Muscle layer of duodenum (tissue), 2 donors: ENCODE measurements at regions not wholly inside any gene's neighbourhood (a gene's known extent, or its start where the extent isn't known, plus 50 kb on each side); places are given as distances from the start of the nearest gene placed in this dataset.

Experiments used
- H3K27ac ChIP-seq: one replicate; pipeline ENCODE4 v1.7.0; 2013; ENCODE audit warnings: mild to moderate bottlenecking, low read length
- H3K27me3 ChIP-seq: one replicate; pipeline ENCODE4 v1.7.0; 2013; ENCODE audit warnings: low read depth, mild to moderate bottlenecking, control low read depth, low read length
- H3K36me3 ChIP-seq, 2 donors: one replicate each; pipeline ENCODE4 v1.7.0; 2013; ENCODE audit warnings: low read length in 2 of 2, control low read depth in 1 of 2, mild to moderate bottlenecking in 1 of 2; ENCODE audit not compliant: insufficient read depth in 2 of 2, control insufficient read depth in 1 of 2
- H3K4me1 ChIP-seq, 2 donors: one replicate each; pipeline ENCODE4 v1.7.0; 2013; ENCODE audit warnings: low read length in 2 of 2, mild to moderate bottlenecking in 2 of 2, control low read depth in 1 of 2, moderate library complexity in 1 of 2; ENCODE audit not compliant: insufficient read depth in 2 of 2, control insufficient read depth in 1 of 2
- H3K4me3 ChIP-seq, 2 donors: one replicate each; pipeline ENCODE4 v1.7.0; 2013; ENCODE audit warnings: low read length in 2 of 2, low read depth in 1 of 2, mild to moderate bottlenecking in 1 of 2
- H3K9me3 ChIP-seq, 2 donors: one replicate each; pipeline ENCODE4 v1.7.0; 2013; ENCODE audit warnings: low read length in 2 of 2, control low read depth in 1 of 2, mild to moderate bottlenecking in 1 of 2; ENCODE audit not compliant: control insufficient read depth in 1 of 2
- donor health status: healthy.

DNA sequence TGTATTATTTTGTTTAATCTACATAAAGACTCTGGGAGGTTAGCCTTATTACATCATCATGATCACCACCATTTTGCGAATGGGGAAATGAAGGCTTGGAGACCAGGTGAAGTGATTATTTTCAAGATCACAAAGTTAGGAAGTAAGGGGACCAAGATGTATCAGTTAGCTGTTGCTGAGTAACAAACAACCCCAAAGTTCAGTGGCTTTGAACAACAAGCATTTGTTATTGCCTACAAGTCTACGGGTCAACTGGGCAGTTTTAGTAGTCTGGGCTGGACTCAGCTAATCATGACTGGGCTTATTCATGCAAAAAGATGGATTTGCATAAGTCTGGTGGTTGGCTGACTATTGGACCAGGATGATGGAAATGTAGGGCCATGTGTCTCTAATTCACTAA is 389.2 kb downstream of the MIAT start:
- peaks cover 0 to 4% of the 10 kb centered on the region in 2 donors for H3K9me3 ChIP-seq
- no peak overlapping the region for H3K4me3 ChIP-seq
- no peaks in the 10 kb centered on the region for H3K4me1 ChIP-seq
- H3K27ac ChIP-seq = no peak overlapping the region
- H3K27me3 ChIP-seq = no peaks in the 10 kb centered on the region
- no peaks in the 10 kb centered on the region for H3K36me3 ChIP-seq

GRCh38 chr22:27050771-27051170 is 393.4 kb downstream of the MIAT start:
- H3K27me3 ChIP-seq = no peaks in the 10 kb centered on the region
- no peak overlapping the region for H3K27ac ChIP-seq
- no peaks in the 10 kb centered on the region for H3K36me3 ChIP-seq
- no peak overlapping the region for H3K4me3 ChIP-seq
- H3K9me3 ChIP-seq = peaks cover 0 to 4% of the 10 kb centered on the region in 2 donors
- no peaks in the 10 kb centered on the region for H3K4me1 ChIP-seq

GRCh38 chr22:27051407-27051806 is 394.0 kb downstream of the MIAT start:
- H3K27me3 ChIP-seq = no peaks in the 10 kb centered on the region
- H3K4me3 ChIP-seq = no peak overlapping the region
- no peaks in the 10 kb centered on the region for H3K36me3 ChIP-seq
- H3K27ac ChIP-seq = no peak overlapping the region
- peaks cover 0 to 4% of the 10 kb centered on the region in 2 donors for H3K9me3 ChIP-seq
- no peaks in the 10 kb centered on the region for H3K4me1 ChIP-seq

GRCh38 chr22:27057717-27058116 is 400.3 kb downstream of the MIAT start:
- no peaks in the 10 kb centered on the region for H3K4me1 ChIP-seq
- H3K27ac ChIP-seq = no peak overlapping the region
- H3K27me3 ChIP-seq = no peaks in the 10 kb centered on the region
- H3K4me3 ChIP-seq = no peak overlapping the region
- H3K9me3 ChIP-seq = no peaks in the 10 kb centered on the region
- H3K36me3 ChIP-seq = no peaks in the 10 kb centered on the region

DNA sequence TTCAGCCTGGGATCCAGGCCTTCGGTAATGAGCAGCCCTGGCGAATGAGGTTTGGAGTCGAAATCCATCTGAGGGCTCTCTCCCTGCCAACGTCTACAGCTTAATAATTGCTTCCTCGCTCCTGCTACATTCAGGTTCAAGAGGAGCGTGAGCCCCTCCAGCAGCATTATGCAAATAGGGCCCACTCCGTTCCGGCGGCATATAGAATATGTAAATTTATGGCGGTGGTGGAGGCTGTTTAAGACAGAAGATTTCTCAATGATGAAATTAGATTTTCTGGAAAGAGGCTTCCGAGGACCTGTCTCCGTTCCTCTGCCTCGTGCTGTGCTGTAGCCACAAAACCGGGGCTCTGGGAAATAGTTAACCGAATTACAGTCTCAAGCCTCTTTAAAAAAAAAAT is 402.8 kb downstream of the MIAT start:
- H3K4me1 ChIP-seq = no peaks in the 10 kb centered on the region
- no peaks in the 10 kb centered on the region for H3K9me3 ChIP-seq
- no peaks in the 10 kb centered on the region for H3K27me3 ChIP-seq
- no peak overlapping the region for H3K4me3 ChIP-seq
- no peaks in the 10 kb centered on the region for H3K36me3 ChIP-seq
- no peak overlapping the region for H3K27ac ChIP-seq

DNA sequence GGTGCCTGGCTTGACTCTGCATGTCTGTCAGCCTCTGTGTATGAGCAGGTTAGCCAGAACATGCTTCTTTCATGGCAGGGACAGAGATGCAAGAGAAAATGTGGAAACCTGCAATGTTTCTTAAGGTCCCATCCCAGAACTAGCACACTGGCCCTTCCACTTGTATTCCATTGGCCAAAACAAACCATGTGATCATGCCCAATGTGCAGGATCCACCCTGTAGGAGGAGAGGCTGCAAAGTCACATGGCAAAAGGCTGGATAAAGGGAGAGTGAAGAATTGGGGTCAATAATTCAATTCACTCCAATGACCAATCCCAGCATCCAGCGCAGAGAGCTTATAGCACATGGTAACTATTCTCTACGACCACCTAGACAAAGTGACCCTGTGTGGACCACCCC is 405.5 kb downstream of the MIAT start:
- H3K27ac ChIP-seq = no peak overlapping the region
- no peaks in the 10 kb centered on the region for H3K27me3 ChIP-seq
- H3K4me1 ChIP-seq = no peaks in the 10 kb centered on the region
- H3K9me3 ChIP-seq = no peaks in the 10 kb centered on the region
- no peak overlapping the region for H3K4me3 ChIP-seq
- H3K36me3 ChIP-seq = no peaks in the 10 kb centered on the region

GRCh38 chr22:27063406-27063805 is 406.0 kb downstream of the MIAT start:
- Histone ChIP-seq H3K9me3 (no peaks in the 10 kb centered on the region), H3K4me3 (no peak overlapping the region), H3K27me3 (no peaks in the 10 kb centered on the region), H3K4me1 (no peaks in the 10 kb centered on the region), H3K36me3 (no peaks in the 10 kb centered on the region), H3K27ac (no peak overlapping the region)

GRCh38 chr22:27063841-27064240 is 406.5 kb downstream of the MIAT start:
- Histone ChIP-seq H3K36me3 (no peaks in the 10 kb centered on the region), H3K27ac (no peak overlapping the region), H3K4me3 (no peak overlapping the region), H3K9me3 (no peaks in the 10 kb centered on the region), H3K27me3 (no peaks in the 10 kb centered on the region), H3K4me1 (no peaks in the 10 kb centered on the region)

- H3K27me3 ChIP-seq = no peaks in the 10 kb centered on the region
Measured at GRCh38 chr22:27064386-27064785, 407.0 kb downstream of the MIAT start.

GRCh38 chr22:27065279-27065678 is 407.9 kb downstream of the MIAT start:
- Histone ChIP-seq H3K9me3 (no peaks in the 10 kb centered on the region), H3K4me1 (no peaks in the 10 kb centered on the region), H3K36me3 (no peaks in the 10 kb centered on the region), H3K27me3 (no peaks in the 10 kb centered on the region), H3K4me3 (no peak overlapping the region), H3K27ac (no peak overlapping the region)

More at GRCh38 chr22:27064386-27064785, 407.0 kb downstream of the MIAT start:
- H3K27ac ChIP-seq = no peak overlapping the region
- H3K4me1 ChIP-seq = no peaks in the 10 kb centered on the region
- no peaks in the 10 kb centered on the region for H3K9me3 ChIP-seq
- no peak overlapping the region for H3K4me3 ChIP-seq
- no peaks in the 10 kb centered on the region for H3K36me3 ChIP-seq

DNA sequence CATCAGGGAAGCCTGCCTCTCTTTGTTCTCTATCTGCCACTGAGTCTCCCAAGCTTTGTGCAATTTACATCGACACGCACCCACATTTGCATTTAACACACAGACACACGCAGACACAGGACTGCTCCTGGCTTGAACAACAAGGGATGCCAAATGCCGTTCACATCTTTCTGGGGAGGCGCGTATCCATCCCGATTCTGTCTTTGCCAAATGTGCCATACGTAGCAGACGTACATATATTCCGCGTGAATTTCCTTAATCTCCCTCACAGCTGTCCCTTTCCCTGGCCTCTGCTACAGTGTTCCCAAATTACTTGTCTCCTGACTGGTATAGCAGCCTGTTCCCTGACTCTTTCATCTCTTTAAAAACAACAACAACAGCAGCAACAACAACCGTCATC is 409.5 kb downstream of the MIAT start:
- H3K27me3 ChIP-seq = no peaks in the 10 kb centered on the region

GRCh38 chr22:27068121-27068520 is 410.7 kb downstream of the MIAT start:
- Histone ChIP-seq H3K4me3 (no peak overlapping the region), H3K27ac (no peak overlapping the region), H3K27me3 (no peaks in the 10 kb centered on the region), H3K4me1 (no peaks in the 10 kb centered on the region), H3K9me3 (no peaks in the 10 kb centered on the region), H3K36me3 (no peaks in the 10 kb centered on the region)

More for the DNA sequence above, 409.5 kb downstream of the MIAT start:
- Histone ChIP-seq H3K27ac (no peak overlapping the region), H3K4me1 (no peaks in the 10 kb centered on the region), H3K4me3 (no peak overlapping the region), H3K36me3 (no peaks in the 10 kb centered on the region), H3K9me3 (no peaks in the 10 kb centered on the region)
